ENCODE measurements at regions not wholly inside any gene's neighbourhood (a gene's known extent, or its start where the extent isn't known, plus 50 kb on each side); places are given as distances from the start of the nearest gene placed in this dataset.

DNA sequence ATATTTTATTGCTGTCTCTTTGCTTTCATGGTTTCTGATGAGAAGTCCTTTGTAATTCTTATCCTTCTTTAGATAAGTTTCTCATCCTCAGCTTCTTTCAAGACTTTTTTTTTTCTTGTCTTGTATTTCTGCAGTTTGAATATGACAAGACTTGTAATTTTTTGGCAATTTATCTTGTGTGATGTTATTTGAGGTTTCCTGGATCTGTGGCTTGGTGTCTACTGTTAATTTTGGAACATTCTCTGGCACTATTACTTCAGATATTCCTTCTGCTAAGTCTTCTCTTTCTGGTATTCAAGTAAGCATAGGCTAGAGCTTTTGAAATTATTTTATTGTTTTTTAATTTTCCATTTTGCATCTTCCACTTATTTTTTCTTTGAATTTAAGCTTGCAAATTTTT, 1083.2 kb downstream of the CNTNAP5 start:
- Mint-ChIP-seq H3K4me1 (no peaks in the 10 kb centered on the region), H3K9me3 (peaks cover 0 to 4% (median 0%) of the 10 kb centered on the region in 7 donors), H3K27ac (no peak overlapping the region), H3K4me3 (no peak overlapping the region), H3K27me3 (ENCODE audit: low read depth in 3 of 3) (no peaks in the 10 kb centered on the region), H3K36me3 (no peaks in the 10 kb centered on the region)
- intact Hi-C loops (cut with micrococcal nuclease) = no loop called here
- no peak overlapping the region for H3K27ac ChIP-seq (ENCODE audit: low read depth in 1 of 2, low read length in 2 of 2)
- H3K79me2 ChIP-seq (ENCODE audit: insufficient read depth, low read length) = no peaks in the 10 kb centered on the region
- no peak overlapping the region for H3K4me2 ChIP-seq (replicated peaks; ENCODE audit: extremely low read depth, low read length, poor library complexity, severe bottlenecking)
- no peak overlapping the region for H2AFZ ChIP-seq (ENCODE audit: insufficient read depth, low read depth, low read length, poor library complexity, severe bottlenecking)
- no peaks in the 10 kb centered on the region for H4K20me1 ChIP-seq (ENCODE audit: insufficient read depth, low read length)
- H3K9me3 ChIP-seq (replicated peaks in 1 of 2; ENCODE audit: control insufficient read depth in 1 of 2, insufficient read depth in 1 of 2, low read length in 2 of 2) = no peaks in the 10 kb centered on the region
- no peaks in the 10 kb centered on the region for H3K36me3 ChIP-seq (replicated peaks in 1 of 2; ENCODE audit: control insufficient read depth in 1 of 2, insufficient read depth in 2 of 2, low read length in 2 of 2)
- no peak overlapping the region for H3K9ac ChIP-seq (ENCODE audit: insufficient read depth, low read length, poor library complexity, severe bottlenecking)
- no peak for DNase-seq
- no peaks in the 10 kb centered on the region for H3K27me3 ChIP-seq (ENCODE audit: control insufficient read depth in 2 of 2, insufficient read depth in 2 of 2, low read length in 2 of 2)
- no peak overlapping the region for H3K4me3 ChIP-seq (replicated peaks in 1 of 3; ENCODE audit: low read depth in 2 of 3, low read length in 3 of 3)
- TF ChIP-seq, protein P1, sequence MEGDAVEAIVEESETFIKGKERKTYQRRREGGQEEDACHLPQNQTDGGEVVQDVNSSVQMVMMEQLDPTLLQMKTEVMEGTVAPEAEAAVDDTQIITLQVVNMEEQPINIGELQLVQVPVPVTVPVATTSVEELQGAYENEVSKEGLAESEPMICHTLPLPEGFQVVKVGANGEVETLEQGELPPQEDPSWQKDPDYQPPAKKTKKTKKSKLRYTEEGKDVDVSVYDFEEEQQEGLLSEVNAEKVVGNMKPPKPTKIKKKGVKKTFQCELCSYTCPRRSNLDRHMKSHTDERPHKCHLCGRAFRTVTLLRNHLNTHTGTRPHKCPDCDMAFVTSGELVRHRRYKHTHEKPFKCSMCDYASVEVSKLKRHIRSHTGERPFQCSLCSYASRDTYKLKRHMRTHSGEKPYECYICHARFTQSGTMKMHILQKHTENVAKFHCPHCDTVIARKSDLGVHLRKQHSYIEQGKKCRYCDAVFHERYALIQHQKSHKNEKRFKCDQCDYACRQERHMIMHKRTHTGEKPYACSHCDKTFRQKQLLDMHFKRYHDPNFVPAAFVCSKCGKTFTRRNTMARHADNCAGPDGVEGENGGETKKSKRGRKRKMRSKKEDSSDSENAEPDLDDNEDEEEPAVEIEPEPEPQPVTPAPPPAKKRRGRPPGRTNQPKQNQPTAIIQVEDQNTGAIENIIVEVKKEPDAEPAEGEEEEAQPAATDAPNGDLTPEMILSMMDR (IDR thresholded peaks at IDR 0.05) = no peak
- no peaks in the 10 kb centered on the region for H3K4me1 ChIP-seq (ENCODE audit: control insufficient read depth in 1 of 2, insufficient read depth in 2 of 2, low read length in 2 of 2)

DNA sequence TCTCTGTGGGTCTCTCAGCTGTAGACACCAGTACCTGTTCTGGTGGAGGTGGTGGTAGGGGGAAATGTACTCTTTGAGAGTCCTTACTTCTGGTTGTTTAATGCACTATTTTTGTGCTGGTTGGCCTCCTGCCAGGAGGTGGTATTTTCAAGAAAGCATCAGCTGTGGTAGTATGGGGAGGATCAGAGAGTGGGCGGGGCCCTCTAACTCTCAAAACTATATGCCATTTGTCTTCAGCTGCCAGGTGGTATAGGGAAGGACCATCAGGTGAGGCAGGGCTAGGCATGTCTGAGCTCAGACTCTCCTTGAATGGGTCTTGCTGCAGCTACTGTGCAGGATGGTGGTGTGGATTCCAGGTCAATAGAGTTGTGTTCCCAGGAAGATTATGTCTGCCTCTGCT, 1100.8 kb downstream of the CNTNAP5 start:
- Histone ChIP-seq H3K9ac (ENCODE audit: insufficient read depth, low read length, poor library complexity, severe bottlenecking) (no peak overlapping the region), H3K9me3 (replicated peaks in 1 of 2; ENCODE audit: control insufficient read depth in 1 of 2, insufficient read depth in 1 of 2, low read length in 2 of 2) (peaks cover 14 to 17% of the 10 kb centered on the region in 2 donors), H3K4me3 (replicated peaks in 1 of 3; ENCODE audit: low read depth in 2 of 3, low read length in 3 of 3) (no peak overlapping the region), H4K20me1 (ENCODE audit: insufficient read depth, low read length) (no peaks in the 10 kb centered on the region), H2AFZ (ENCODE audit: insufficient read depth, low read depth, low read length, poor library complexity, severe bottlenecking) (no peak overlapping the region), H3K36me3 (replicated peaks in 1 of 2; ENCODE audit: control insufficient read depth in 1 of 2, insufficient read depth in 2 of 2, low read length in 2 of 2) (no peaks in the 10 kb centered on the region), H3K4me2 (replicated peaks; ENCODE audit: extremely low read depth, low read length, poor library complexity, severe bottlenecking) (no peak overlapping the region), H3K27me3 (ENCODE audit: control insufficient read depth in 2 of 2, insufficient read depth in 2 of 2, low read length in 2 of 2) (no peaks in the 10 kb centered on the region), H3K79me2 (ENCODE audit: insufficient read depth, low read length) (no peaks in the 10 kb centered on the region), H3K27ac (ENCODE audit: low read depth in 1 of 2, low read length in 2 of 2) (no peak overlapping the region), H3K4me1 (ENCODE audit: control insufficient read depth in 1 of 2, insufficient read depth in 2 of 2, low read length in 2 of 2) (no peaks in the 10 kb centered on the region)
- H3K4me1 Mint-ChIP-seq = no peaks in the 10 kb centered on the region
- H3K4me3 Mint-ChIP-seq = no peak overlapping the region
- H3K36me3 Mint-ChIP-seq = no peaks in the 10 kb centered on the region
- intact Hi-C loops (cut with micrococcal nuclease) = no loop called here
- WGBS (ENCODE audit: insufficient coverage) = no CpG with 5 or more reads among the region's 1 CpG
- H3K27me3 Mint-ChIP-seq (ENCODE audit: low read depth in 3 of 3) = no peaks in the 10 kb centered on the region
- no peak overlapping the region for H3K27ac Mint-ChIP-seq
- H3K9me3 Mint-ChIP-seq = peaks cover 0 to 14% (median 4%) of the 10 kb centered on the region in 7 donors
- TF ChIP-seq, protein P1 (IDR thresholded peaks at IDR 0.05) = no peak
- no peak for DNase-seq
